NCI-H2029 treated with DMSO at 0.1 percent for 48 hours (cell line): ENCODE measurements at regions not wholly inside any gene's neighbourhood (a gene's known extent, or its start where the extent isn't known, plus 50 kb on each side); places are given as distances from the start of the nearest gene placed in this dataset.

ENCODE experiments used
- DNase-seq: peaks from one replicate; lab custom pipeline; 2025; lab: John Stamatoyannopoulos, UW

DNA sequence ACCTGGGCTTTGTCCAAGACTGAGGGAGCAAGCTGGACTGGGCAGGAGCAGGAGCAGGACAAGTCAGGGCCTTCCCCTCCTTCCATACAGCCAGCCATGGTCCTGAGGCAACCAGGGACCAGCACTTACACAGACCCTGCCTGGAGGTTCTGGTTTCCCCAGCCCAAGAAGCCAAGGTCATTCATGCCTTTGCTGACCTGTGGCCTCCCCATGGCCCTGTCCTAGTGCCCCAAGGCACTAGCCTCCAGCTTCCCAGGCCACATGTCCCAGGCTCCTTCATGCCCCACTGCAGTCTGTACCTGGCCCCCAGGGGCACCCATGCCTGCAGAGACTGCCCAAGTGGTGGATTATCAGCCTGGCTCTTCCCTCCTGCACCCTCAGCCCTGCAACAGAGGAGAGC is 243.9 kb downstream of the TOMM20 start:
- DNase-seq: no peak

DNA sequence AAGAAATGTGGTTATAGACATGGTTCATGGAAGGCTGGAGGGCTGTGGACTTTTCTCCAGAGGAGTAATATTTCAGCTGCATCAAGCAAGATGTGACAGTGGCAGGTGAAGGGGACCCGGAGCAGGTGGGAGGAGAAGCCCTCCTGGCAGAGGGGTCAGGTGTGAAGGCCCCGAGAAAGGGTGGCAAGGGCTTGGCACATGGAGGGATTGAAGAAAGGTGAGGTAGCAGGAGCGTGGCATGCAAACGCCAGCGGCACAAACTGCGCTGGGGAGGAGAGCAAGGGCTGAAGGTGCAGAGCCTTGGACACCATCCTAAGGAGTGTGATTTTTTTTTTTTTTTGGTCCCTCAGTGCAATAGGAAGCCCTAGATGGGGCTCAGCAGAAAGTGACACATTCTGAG is 244.6 kb downstream of the TOMM20 start:
- no peak for DNase-seq

DNA sequence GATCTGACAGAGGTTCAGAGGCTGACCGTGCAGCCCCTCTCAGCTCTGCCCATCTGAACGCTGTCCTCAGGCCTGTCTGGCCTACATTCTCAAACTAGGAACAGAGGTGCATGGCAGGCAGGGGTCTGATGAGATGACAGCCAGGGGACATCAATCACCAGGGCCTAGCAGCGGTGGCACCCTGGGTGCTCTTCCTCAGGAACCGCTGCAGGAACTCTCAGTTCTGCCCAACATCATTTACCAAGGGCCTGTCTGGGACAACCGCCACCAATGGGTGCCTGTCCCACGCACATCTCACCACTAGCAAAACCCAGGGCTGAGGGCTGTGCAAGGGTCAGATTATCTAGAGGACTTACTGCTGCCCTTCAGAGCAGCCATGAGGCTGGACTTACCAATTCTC is 245.7 kb downstream of the TOMM20 start:
- no peak for DNase-seq

DNA sequence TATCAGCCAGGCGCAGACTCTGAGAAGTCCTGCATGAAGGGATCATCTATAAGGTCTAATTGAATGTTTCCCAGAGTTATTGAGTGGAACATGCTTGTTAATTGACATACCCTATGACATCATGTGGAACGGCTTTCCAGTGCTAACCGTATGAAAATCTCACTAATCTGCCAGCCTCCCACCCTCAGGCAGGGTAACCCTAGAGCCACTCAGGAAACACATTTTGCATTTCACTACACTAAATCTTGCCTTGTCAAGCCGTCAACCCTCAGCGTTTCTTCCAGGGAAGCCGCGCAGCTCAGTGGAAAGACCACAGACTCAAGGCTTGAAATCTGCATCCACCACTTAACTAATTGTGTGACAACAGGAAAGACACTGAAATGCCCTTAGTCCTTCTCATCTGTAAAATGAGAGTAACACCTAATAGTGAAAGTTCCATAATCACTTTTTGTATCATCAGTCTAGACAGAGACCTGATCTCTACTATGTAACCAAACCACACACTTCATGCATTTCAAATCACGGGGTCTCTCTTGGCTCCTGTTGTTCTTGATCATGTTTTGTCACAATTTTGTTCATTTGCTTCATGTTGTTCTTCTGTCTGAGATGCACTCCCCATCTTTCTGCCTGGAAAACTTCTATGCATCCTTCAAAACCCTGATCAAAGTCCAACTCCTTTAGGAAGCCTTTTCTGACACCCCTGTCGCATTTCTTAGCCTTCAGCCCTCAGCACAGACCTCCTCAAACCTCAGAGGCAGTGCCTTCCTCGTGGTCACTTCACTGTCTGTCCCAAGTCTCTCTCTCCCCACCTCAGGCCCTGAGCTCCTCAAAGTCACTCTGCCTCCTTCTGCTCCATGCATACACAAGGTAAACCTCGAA is 246.5 kb downstream of the TOMM20 start:
- no peak for DNase-seq

DNA sequence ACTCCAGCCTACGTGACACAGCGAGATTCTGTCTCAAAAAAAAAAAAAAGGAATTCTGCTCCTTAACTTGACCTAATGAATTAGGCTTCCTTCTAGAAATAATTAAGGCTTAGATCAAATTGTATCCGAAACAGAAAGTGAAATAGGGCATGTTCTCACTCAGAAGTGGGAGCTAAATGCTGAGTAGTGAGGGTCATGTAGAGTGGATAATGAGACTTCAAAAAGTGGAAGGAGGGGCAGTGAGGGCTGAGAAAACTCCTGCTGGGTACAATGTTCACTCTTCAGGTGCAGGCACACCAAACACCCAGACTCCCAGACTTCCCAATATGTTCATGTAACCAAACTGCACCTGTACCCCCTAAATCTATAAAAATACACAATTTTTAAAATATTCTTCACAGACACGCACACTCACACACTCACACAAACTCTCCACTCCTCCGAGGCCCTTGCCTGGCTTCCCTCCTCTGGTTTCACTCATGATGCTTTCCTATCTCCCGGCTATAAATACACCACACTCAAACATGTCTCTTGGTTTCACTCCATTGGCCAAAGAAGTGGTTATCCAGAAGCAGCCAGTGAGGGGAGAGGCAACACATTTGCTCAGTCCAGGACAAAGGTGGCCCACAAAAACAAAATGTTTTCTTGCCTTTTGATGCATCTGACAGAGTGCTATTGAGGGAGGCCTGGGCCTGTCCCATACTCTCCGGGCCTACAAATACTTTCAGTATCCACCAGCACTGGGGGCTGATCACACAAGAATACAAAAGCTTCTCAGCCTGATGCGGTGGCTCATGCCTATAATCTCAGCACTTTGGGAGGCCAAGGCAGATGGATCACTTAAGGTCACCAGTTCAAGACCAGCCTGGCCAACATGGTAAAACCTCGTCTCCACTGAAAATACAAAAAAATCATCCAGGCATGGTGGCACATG is 249.2 kb downstream of the TOMM20 start:
- peak; percentile 79 for DNase-seq

DNA sequence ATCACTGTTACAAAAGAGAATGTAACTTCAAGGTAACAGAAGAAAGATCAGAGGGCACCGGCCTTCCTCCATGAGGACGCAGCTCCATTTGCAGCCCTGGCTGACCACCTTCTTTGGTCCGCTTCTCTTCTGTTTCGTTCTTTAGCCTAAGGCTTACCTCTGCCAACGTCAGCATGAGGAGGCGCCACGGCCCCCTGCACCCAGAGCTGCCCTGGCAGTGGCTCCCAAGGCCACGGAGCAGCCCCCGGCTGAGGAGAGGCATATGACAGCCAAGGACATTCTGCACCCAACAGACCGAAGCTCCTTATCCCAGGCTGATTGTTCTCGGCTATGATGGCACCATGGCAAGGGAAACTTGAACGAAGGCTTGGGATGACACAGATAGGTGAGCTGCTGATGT is 250.3 kb downstream of the TOMM20 start:
- DNase-seq: no peak

DNA sequence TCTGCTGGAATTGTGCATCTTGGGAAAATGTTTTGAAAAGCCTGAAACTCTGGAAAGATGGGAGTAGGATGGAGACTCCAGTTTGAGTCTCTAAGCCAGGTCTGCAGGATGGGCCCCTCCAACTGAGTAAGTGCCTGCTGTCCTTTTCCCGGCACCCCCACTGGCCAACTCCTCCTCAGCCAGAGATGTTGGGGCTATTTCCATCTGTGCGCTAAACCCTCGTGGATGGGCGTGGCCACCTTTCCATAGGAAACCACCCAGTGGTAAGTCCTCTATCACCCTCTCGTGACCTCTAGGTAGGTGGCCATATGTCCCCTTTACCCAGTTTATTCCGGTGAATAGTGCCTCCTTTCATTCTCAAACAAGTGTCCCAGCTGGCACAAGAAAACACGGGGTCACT is 250.9 kb downstream of the TOMM20 start:
- no peak for DNase-seq

DNA sequence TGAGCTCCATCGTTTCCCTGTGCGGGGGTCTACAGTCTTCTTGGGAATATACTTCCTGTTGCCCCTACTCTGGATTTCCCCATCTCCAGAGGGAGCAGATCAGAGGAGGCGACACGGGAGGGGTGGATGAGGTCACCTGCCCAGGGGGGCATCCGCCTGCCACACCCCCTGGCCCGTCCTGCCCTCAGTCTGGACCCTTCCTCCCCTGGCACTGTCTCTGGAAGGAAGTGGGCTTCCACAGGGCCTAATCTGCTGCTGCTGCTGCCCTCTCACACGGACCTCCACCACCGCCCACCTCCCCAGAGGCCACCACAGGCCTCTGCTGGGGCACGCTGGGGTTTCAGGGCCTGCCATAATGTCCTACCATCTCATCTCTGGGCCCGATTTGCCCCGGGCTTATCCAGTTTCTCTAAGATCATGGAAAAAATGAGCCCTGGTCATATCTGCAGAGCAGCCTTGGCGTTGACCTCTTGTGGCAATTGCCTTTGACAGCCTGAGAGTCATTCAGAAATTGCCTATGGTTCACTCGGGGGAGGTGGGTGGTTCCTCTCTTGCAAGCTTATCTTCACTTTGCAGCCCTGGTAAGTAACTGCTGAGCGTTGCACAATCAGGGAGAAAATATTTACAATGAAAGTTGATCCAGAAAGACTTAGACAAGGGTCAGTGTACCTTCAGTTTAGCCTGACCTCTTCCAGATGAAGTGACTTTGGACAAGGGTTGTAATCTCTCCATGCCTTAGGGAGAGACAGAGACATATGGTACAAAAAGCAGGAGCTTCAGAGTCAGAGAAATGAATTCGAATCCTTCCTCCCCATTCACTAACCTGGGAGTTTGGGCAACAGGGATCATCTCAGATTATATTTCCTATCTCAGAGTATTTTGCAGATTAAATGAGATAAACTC is 252.4 kb downstream of the TOMM20 start:
- no peak for DNase-seq

DNA sequence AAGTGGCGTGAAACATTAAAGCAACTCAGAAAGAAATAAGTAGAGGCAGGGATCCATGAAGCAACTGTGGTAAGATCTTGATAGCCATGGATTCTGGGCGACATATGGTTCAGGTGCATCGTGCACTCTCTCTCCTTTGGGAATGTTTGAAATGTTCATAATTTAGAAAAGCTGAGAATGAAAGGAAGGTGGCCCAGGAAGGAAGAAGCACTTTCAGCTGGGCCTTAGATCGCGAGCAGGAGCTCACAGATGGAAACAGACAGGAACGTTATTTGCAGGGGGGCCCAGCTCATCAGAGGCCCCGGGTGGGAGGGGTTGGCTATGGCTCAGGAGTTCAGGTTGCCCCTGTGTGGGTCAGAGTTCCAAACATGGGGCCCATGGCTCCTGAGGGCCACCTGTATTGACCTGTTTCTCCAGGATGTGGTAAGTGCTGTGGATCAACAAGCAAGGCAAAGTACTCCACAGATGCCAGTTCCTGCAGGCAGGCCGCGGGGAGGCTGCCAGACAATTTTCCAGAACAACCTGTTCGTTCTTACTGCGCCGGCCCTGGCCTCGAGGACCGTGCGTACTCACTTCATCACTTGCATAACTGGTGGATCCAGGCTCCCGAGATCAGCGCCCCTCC is 253.2 kb downstream of the TOMM20 start:
- DNase-seq: no peak

DNA sequence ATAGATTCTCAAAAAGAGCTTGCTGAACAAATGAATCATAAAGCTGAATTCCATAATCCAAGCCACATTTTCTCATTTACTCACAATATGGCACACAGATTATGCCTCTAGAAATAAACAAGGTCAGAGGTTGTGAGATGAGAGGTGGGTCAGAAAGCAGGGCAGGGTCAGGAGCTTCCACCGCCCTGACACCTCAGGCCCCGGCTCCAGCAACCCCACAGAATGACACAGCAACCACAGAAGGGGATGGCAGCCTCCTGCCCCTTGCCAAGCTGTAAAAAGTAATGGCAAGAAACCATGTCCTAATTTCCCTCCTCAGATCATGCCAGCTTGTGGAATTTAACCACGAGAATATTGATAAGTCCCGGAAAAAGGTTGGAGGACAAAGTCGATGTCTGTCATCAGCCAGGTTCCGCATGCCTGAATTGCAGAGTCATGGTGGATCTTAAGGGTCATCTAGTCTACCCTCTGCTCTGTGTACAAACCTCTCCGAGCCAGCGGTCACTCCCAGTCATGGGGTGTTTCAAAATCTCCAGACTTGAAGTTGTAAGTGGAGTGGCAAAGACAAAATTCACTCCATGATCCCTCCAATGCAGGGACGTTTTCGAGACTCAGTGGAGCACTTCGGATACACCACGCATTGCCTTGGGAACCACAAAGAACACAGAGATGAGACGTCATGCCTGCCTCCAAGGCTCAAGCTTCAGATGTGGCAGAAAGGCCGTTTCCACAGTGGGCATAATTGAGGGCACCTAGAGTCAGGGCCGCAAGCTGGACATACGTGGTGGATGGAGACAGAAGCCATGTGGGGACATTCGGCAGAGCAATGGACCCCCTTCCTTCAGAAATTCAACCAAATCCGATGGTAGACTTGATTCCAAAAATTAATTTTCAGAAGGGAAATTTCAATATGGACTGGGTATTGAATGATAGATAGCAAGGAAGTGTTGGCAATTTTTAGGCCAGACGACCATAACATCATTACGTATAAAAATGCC is 254.0 kb downstream of the TOMM20 start:
- no peak for DNase-seq

DNA sequence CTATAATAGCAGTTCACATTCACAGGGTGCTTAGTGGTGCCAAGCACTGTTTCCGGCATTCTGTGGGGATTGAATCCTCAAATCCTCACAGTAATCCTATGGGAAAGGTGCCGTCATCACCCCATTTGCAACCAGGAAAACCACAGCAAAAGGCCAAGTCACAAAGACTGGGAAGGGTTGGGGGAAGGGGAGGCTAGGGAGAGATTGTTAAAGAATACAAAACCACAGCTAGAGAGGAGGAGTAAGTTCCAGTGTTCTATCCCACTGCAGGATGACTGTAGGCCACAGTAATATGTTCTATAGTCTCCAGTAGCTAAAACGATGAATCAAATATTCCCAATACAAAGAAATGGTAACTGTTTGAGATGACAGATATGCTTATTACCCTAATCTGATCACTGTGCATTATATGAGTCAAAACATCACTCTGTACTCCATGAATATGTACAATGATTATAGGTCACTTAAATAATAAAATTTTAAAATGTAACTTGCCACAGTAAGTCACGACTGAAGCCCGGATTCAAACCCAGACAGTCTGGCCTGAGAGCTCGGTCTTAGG is 256.8 kb downstream of the TOMM20 start:
- DNase-seq: no peak

DNA sequence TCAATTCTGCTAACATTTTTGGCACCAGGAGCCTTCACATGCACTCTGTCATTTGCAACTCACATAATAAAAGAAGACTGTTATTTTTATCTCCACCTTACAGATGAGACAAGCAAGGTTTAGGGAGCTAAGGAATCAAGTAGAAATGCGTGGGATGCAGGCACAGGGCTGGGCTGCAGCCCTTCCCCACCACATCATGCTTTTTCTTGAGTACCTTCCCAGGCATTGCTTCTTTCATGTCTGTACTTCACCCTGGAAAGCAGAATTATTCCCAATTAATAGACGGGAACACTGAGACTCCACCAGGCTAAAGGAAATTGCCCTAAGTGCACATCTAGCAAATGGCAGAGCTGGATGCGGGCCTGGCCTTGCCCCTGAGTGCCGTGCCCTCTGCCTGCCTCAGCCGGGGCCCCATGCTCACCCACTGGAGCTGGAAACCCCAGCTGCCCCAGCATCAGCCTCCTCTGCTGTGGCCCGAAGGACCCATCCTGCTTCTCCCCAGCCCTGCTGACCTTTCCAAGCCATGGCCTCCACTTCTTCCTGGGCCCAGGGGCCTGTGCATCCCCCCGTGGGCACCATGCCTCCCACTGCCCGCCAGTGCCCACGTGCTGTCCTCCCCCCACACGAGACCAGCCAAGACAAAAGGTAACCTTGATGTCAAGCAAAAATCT is 257.5 kb downstream of the TOMM20 start:
- DNase-seq: no peak

DNA sequence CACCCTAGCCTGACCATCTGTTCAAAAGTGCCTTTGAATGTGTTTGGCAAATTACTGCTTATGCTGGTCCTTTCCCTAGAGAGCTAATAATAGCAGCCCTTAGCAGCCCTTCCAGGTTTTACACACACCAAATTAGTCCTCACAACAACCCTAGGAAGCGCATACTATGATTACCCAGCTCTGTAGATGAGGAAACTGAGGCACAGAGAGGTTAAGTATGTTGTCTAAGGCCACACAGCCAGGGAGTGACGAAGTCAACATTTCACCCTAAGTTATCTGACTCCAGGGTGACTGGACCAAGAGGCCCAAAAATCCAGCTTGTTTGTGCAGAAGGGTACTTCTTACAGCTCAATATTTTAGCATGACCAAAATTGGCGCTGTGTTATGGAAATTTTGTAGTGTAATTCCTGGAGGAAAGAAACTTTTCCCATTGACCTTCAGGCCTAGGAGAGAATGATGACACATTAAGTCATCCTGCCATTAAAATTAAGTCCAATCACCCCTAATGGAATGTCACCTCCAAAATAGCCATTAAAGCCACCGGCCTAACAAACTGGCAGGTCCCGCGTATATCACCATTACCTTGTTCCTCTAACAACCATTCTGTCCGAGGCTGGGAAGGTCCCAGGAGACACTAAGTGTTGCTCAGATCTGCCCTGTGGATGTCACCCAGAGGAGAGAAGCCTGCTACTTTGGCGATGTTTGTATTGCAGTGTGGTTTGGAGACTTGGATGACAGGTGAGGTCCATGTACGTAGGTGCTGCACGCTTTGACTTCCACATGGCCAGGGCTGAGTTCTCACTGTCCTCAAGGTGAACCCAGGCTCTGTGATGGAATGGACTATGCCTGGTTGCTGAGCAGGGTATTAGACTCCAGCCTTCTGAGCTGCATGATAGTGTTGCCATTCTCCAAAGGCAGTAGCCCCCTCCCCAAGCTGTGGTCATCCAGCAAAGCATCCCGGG is 258.3 kb downstream of the TOMM20 start:
- DNase-seq: no peak

DNA sequence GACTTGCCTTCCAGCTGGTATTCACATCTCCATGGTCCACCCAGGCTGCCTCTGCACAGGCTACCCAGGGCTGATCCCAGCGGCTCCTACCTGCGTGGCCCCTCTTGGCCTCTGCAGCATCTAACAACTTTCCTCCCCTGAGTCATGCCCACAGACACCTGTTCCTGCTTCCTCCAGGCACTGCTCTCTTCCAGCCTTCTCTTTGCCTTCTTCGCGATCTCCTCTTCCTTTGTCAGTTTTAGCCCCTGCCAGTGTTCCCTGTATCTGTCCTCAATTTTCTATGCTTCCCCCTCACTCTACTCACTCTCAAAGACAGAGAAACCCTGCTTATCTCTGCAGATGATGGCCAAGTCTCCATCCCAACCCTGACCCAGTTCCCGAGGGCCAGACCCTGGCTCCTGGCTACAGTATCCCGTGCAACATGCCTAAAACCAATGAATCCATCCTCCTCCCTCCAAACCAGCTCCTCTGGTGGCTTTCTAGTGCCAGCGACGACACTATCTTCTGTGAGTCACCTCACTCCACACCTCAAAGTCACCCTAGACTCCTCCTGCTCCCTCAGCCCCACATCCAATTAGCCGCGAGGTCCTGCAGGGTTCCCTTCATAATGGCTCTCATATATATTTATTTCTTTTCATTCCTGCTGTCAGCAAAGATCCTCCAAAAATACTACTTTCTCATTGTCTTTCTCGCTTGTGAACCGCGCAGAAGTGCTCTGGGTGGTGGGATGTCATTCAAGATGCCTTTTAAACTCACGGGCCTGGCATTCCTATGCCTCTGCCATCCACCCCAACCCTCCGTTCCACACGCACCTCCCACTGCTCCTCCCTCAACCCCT is 259.2 kb downstream of the TOMM20 start:
- no peak for DNase-seq

DNA sequence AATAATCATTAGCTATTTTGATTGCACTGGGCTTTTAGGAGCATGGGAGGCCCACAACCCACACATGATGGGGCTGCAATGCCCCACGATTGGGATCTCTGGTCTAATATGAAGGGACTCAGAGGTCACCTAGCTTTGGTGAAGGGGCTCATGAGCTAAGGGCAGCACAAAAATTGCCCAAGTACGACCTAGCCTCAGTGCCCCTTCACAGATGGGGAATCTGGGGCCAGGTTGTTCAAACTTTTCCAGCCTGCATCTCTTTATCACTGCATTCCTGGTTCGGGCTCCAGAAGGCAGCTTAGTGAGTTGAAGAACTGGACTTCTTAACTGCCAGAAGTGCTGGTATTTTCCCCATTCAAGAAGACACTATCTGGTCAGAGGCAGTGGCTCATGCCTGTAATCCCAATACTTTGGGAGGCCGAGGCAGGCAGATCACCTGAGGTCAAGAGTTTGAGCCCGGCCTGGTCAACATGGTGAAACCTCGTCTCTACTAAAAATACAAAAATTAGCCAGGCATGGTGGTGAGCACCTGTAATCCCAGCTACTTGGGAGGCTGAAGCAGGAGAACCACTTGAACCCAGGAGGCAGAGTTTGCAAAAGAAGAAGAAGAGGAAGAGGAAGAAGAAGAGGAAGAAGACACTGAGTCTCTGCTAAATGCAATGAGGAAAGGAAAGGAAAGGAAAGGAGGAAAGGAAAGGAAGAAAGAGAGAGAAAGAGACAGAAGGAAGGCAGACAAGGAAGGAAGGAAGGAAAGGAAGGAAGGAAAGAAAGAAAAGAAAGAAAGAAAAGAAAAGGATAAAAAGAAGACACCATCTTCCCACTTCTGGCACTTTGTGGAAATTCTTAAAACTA is 258.5 kb upstream of the IRF2BP2 start:
- DNase-seq: no peak
